ENCODE measurements at regions not wholly inside any gene's neighbourhood (a gene's known extent, or its start where the extent isn't known, plus 50 kb on each side); places are given as distances from the start of the nearest gene placed in this dataset.

DNA sequence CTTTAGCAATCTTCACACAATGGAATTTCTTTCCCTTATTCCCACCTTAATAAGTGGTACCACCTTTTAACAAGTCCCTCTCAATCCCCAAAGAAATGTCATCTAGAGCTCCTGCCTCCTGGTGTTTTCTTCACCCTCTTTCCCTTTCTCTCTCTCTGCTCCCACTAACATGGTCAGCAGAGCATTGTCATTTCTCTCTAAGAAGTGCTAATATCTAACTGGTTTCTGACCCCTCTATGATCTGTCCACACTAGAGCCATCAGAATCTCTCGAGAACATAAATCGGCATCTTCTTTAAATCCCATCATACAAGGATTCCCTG lies 161.2 kb upstream of the DTNA start:
- TF ChIP-seq POLR2AphosphoS5 (IDR thresholded peaks at IDR 0.05; ENCODE audit: low read depth, low read length), result no peak
- no peak for TF ChIP-seq POLR2A (IDR thresholded peaks at IDR 0.05; ENCODE audit: low read depth, low read length)

Measured in GM12892 (cell line).